Tibial nerve (tissue), 4 donors: ENCODE measurements at regions not wholly inside any gene's neighbourhood (a gene's known extent, or its start where the extent isn't known, plus 50 kb on each side); places are given as distances from the start of the nearest gene placed in this dataset.

Experiments used
- DNase-seq, 2 donors: peaks; one replicate each; pipeline ENCODE4 v3.0.0-alpha.2; 2019; ENCODE audit warnings: low spot score in 2 of 2
- H3K27ac ChIP-seq, 4 donors: fragments of 200-600 bp; sonication (generic) in 3 of 4; one replicate each; pipeline ENCODE4 v1.5.1; 2017 to 2019; ENCODE audit warnings: mild to moderate bottlenecking in 1 of 4
- H3K27me3 ChIP-seq, 2 donors: fragments of 200-600 bp; sonication (generic) in 1 of 2; one replicate each; pipeline versions ENCODE4 v1.5.1 to v1.6.0; 2017 to 2019
- H3K36me3 ChIP-seq, 3 donors: fragments of 200-600 bp; sonication (generic); one replicate each; pipeline ENCODE4 v1.5.1; 2018 to 2019
- H3K4me1 ChIP-seq, 4 donors: fragments of 200-600 bp; sonication (generic) in 3 of 4; one replicate each; pipeline ENCODE4 v1.5.1; 2017 to 2019
- H3K4me3 ChIP-seq, 4 donors: fragments of 200-600 bp; sonication (generic) in 3 of 4; one replicate each; pipeline ENCODE4 v1.5.1; 2017 to 2019; ENCODE audit warnings: mild to moderate bottlenecking in 1 of 4, moderate library complexity in 1 of 4
- H3K9me3 ChIP-seq, 4 donors: fragments of 200-600 bp; sonication (generic) in 3 of 4; one replicate each; pipeline ENCODE4 v1.5.1; 2017 to 2019
- CTCF ChIP-seq, 5 experiments: fragments of 200-600 bp in 3 of 5; fragments of 450-650 bp in 2 of 5; sonication (generic) in 3 of 5; IDR thresholded peaks; one replicate each; pipeline ENCODE4 v1.5.1; 2016 to 2019; ENCODE audit warnings: antibody characterized with exemption in 5 of 5, mild to moderate bottlenecking in 3 of 5, moderate library complexity in 2 of 5
- EP300 ChIP-seq, 2 donors: sonication (generic); formaldehyde crosslinking; IDR thresholded peaks; one replicate each; pipeline ENCODE4 v1.6.1; 2017; ENCODE audit warnings: antibody characterized with exemption in 2 of 2, mild to moderate bottlenecking in 1 of 2
- POLR2A ChIP-seq, 2 donors: fragments of 450-650 bp; IDR thresholded peaks; one replicate each; pipeline ENCODE4 v1.6.1; 2017; ENCODE audit warnings: antibody characterized with exemption in 2 of 2, mild to moderate bottlenecking in 2 of 2, moderate library complexity in 2 of 2
- WGBS, 2 donors: methylation state at CpG; one replicate each; pipeline ENCODE4 v1.1.5; 2018; 5-methylcytosine and 5-hydroxymethylcytosine counted together

GRCh38 chr14:76954394-76955190 is 73.9 kb downstream of the IRF2BPL start:
- 69% methylated on average over 5 of the region's 5 CpGs for WGBS, 2 donors
- Histone ChIP-seq H3K4me3 (no peak overlapping the region), H3K36me3 (no peaks in the 10 kb centered on the region), H3K27ac (peak overlapping the region in 3 of 4 donors; percentile 90 to 97 (median 90)), H3K4me1 (peaks cover 0 to 84% (median 71%) of the 10 kb centered on the region in 4 donors), H3K9me3 (no peaks in the 10 kb centered on the region), H3K27me3 (no peaks in the 10 kb centered on the region)
- no peak for DNase-seq
- TF ChIP-seq POLR2A (IDR thresholded peaks at IDR 0.05) (no peak), EP300 (IDR thresholded peaks at IDR 0.05) (peak in 1 of 2 donors; percentile 34)

GRCh38 chr14:76953311-76953945 is 75.1 kb downstream of the IRF2BPL start:
- DNase-seq: peak; percentile 41 to 49
- TF ChIP-seq CTCF (IDR thresholded peaks at IDR 0.05) (no peak), POLR2A (IDR thresholded peaks at IDR 0.05) (no peak), EP300 (IDR thresholded peaks at IDR 0.05) (peak in 1 of 2 donors; percentile 63)
- H3K36me3 ChIP-seq: no peaks in the 10 kb centered on the region
- peak overlapping the region; percentile 20 to 42 (median 33) for H3K4me3 ChIP-seq
- no peaks in the 10 kb centered on the region for H3K27me3 ChIP-seq
- WGBS, 2 donors: 18 to 27% methylated on average over 7 to 10 of the region's 10 CpGs
- no peaks in the 10 kb centered on the region for H3K9me3 ChIP-seq
- H3K4me1 ChIP-seq: peaks cover 0 to 94% (median 75%) of the 10 kb centered on the region in 4 donors
- H3K27ac ChIP-seq: peak overlapping the region; percentile 82 to 97 (median 90)

GRCh38 chr14:76951166-76951565 is 77.3 kb downstream of the IRF2BPL start:
- Histone ChIP-seq H3K4me3 (no peak overlapping the region), H3K36me3 (no peaks in the 10 kb centered on the region), H3K4me1 (peaks cover 6 to 96% (median 78%) of the 10 kb centered on the region in 4 donors), H3K27me3 (no peaks in the 10 kb centered on the region), H3K9me3 (no peaks in the 10 kb centered on the region), H3K27ac (peak overlapping the region in 3 of 4 donors; percentile 51 to 97 (median 90))
- DNase-seq: no peak
- TF ChIP-seq CTCF (IDR thresholded peaks at IDR 0.05) (no peak), POLR2A (IDR thresholded peaks at IDR 0.05) (no peak), EP300 (IDR thresholded peaks at IDR 0.05) (no peak)
- 19 to 40% methylated on average over 8 of the region's 8 CpGs for WGBS, 2 donors

GRCh38 chr14:76950055-76951020 is 78.2 kb downstream of the IRF2BPL start:
- no peak for DNase-seq
- Histone ChIP-seq H3K4me3 (no peak overlapping the region), H3K4me1 (peaks cover 6 to 87% (median 70%) of the 10 kb centered on the region in 4 donors), H3K36me3 (no peaks in the 10 kb centered on the region), H3K27ac (peak overlapping the region in 3 of 4 donors; percentile 51 to 97 (median 90)), H3K27me3 (no peaks in the 10 kb centered on the region), H3K9me3 (no peaks in the 10 kb centered on the region)
- WGBS, 2 donors: 21 to 38% methylated on average over 14 of the region's 14 CpGs
- TF ChIP-seq EP300 (IDR thresholded peaks at IDR 0.05) (peak in 1 of 2 donors; percentile 20), POLR2A (IDR thresholded peaks at IDR 0.05) (no peak)

- Histone ChIP-seq H3K4me1 (peaks cover 6 to 74% (median 56%) of the 10 kb centered on the region in 4 donors), H3K4me3 (no peak overlapping the region), H3K27ac (peak overlapping the region in 2 of 4 donors; percentile 79 to 97), H3K9me3 (no peaks in the 10 kb centered on the region), H3K27me3 (no peaks in the 10 kb centered on the region), H3K36me3 (no peaks in the 10 kb centered on the region)
- TF ChIP-seq CTCF (IDR thresholded peaks at IDR 0.05) (no peak), POLR2A (IDR thresholded peaks at IDR 0.05) (no peak), EP300 (IDR thresholded peaks at IDR 0.05) (no peak)
- WGBS, 2 donors: 91 to 94% methylated on average over 6 of the region's 6 CpGs
- no peak for DNase-seq
Measured at GRCh38 chr14:76948976-76949375, 79.5 kb downstream of the IRF2BPL start.
